ENCODE measurements at regions not wholly inside any gene's neighbourhood (a gene's known extent, or its start where the extent isn't known, plus 50 kb on each side); places are given as distances from the start of the nearest gene placed in this dataset.

- Histone ChIP-seq H3K27me3 (ENCODE audit: low read length) (no peaks in the 10 kb centered on the region), H2AFZ (ENCODE audit: low read depth, low read length, severe bottlenecking) (no peak overlapping the region), H3K27ac (ENCODE audit: low read depth, low read length) (no peak overlapping the region), H3K9me2 (replicated peaks; ENCODE audit: insufficient read depth, low read length) (no peaks in the 10 kb centered on the region), H3K4me3 (ENCODE audit: insufficient read depth, low read length, poor library complexity, severe bottlenecking) (no peak overlapping the region), H3K4me2 (ENCODE audit: low read depth, low read length, poor library complexity, severe bottlenecking) (no peak overlapping the region), H3F3A (ENCODE audit: insufficient read depth) (no peaks in the 10 kb centered on the region), H3K9me3 (ENCODE audit: insufficient read depth, low read length) (no peaks in the 10 kb centered on the region), H3K79me2 (ENCODE audit: insufficient read depth, low read length) (0 out of 2 replicates have a peak, but pooled peaks cover 7% of the 10 kb centered on the region), H4K20me1 (ENCODE audit: low read depth, low read length) (no peaks in the 10 kb centered on the region; the same call in 1 of the 2 replicates), H3K36me3 (ENCODE audit: low read length) (no peaks in the 10 kb centered on the region), H3K9ac (ENCODE audit: low read length) (no peak overlapping the region)
- TF ChIP-seq EZH2phosphoT487 (conservative IDR thresholded peaks at IDR 0.05; ENCODE audit: low read length) (no peak), CTCF (IDR thresholded peaks at IDR 0.05; ENCODE audit: insufficient read depth, low read length, poor library complexity, severe bottlenecking) (no peak)
These were observed 503.5 kb downstream of the PCNX1 start for GRCh38 chr14:71410578-71411284.

- no peaks in the 10 kb centered on the region for H3F3A ChIP-seq (ENCODE audit: insufficient read depth)
- H3K27me3 ChIP-seq (ENCODE audit: low read length) = no peaks in the 10 kb centered on the region
- no peaks in the 10 kb centered on the region for H3K9me3 ChIP-seq (ENCODE audit: insufficient read depth, low read length)
- H3K79me2 ChIP-seq (ENCODE audit: insufficient read depth, low read length) = 0 out of 2 replicates have a peak, but pooled peaks cover 7% of the 10 kb centered on the region
- no peaks in the 10 kb centered on the region for H3K36me3 ChIP-seq (ENCODE audit: low read length)
- no peak for TF ChIP-seq CTCF (IDR thresholded peaks at IDR 0.05; ENCODE audit: insufficient read depth, low read length, poor library complexity, severe bottlenecking)
- TF ChIP-seq EZH2phosphoT487 (conservative IDR thresholded peaks at IDR 0.05; ENCODE audit: low read length) = no peak
- no peak overlapping the region for H3K9ac ChIP-seq (ENCODE audit: low read length)
- no peak overlapping the region for H3K4me3 ChIP-seq (ENCODE audit: insufficient read depth, low read length, poor library complexity, severe bottlenecking)
- no peaks in the 10 kb centered on the region for H3K9me2 ChIP-seq (replicated peaks; ENCODE audit: insufficient read depth, low read length)
- no peak overlapping the region for H2AFZ ChIP-seq (ENCODE audit: low read depth, low read length, severe bottlenecking)
- no peaks in the 10 kb centered on the region; the same call in 1 of the 2 replicates for H4K20me1 ChIP-seq (ENCODE audit: low read depth, low read length)
- no peak overlapping the region for H3K27ac ChIP-seq (ENCODE audit: low read depth, low read length)
- H3K4me2 ChIP-seq (ENCODE audit: low read depth, low read length, poor library complexity, severe bottlenecking) = no peak overlapping the region
These were observed 504.0 kb downstream of the PCNX1 start for GRCh38 chr14:71411285-71411595.

- TF ChIP-seq EZH2phosphoT487 (conservative IDR thresholded peaks at IDR 0.05; ENCODE audit: low read length) (no peak), CTCF (IDR thresholded peaks at IDR 0.05; ENCODE audit: insufficient read depth, low read length, poor library complexity, severe bottlenecking) (no peak)
- H2AFZ ChIP-seq (ENCODE audit: low read depth, low read length, severe bottlenecking) = no peak overlapping the region
- no peak overlapping the region for H3K9ac ChIP-seq (ENCODE audit: low read length)
- H3K27me3 ChIP-seq (ENCODE audit: low read length) = no peaks in the 10 kb centered on the region
- no peak overlapping the region for H3K4me3 ChIP-seq (ENCODE audit: insufficient read depth, low read length, poor library complexity, severe bottlenecking)
- H3K4me2 ChIP-seq (ENCODE audit: low read depth, low read length, poor library complexity, severe bottlenecking) = no peak overlapping the region
- no peaks in the 10 kb centered on the region for H3K36me3 ChIP-seq (ENCODE audit: low read length)
- no peak overlapping the region for H3K27ac ChIP-seq (ENCODE audit: low read depth, low read length)
- no peaks in the 10 kb centered on the region for H3F3A ChIP-seq (ENCODE audit: insufficient read depth)
- no peaks in the 10 kb centered on the region for H3K9me2 ChIP-seq (replicated peaks; ENCODE audit: insufficient read depth, low read length)
- 0 out of 2 replicates have a peak, but pooled peaks cover 7% of the 10 kb centered on the region for H3K79me2 ChIP-seq (ENCODE audit: insufficient read depth, low read length)
- H3K9me3 ChIP-seq (ENCODE audit: insufficient read depth, low read length) = no peaks in the 10 kb centered on the region
- no peaks in the 10 kb centered on the region for H4K20me1 ChIP-seq (ENCODE audit: low read depth, low read length)
These were observed 504.5 kb downstream of the PCNX1 start for GRCh38 chr14:71411738-71412137.

Data from SU-DHL-6 (cell line).